ENCODE measurements at regions not wholly inside any gene's neighbourhood (a gene's known extent, or its start where the extent isn't known, plus 50 kb on each side); places are given as distances from the start of the nearest gene placed in this dataset.
"Not testable (repeated sequence)": the region's sequence is repeated elsewhere in the genome, so short reads cannot be mapped to it uniquely, and the experiment has no call there.

DNA sequence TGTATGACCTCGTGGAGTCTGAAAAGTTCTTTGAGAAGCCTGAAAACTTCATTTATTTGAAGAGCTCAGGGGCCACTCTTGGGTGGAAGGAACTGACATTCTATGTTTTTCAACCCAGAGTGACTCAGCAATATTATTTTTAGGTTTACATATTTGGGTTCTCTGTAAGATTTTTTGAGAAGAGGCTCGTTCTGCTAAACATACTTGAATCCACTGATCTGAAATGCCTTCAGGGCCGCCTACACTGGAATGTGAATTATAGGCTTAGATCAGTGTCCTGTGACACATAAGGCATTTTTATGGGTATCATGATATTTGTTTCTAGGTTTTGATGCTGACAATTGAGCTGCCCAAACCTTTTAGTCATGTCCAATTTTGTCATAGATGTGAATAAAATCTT, 86.2 kb downstream of the PSAT1 start:
- no peak for DNase-seq (ENCODE audit: low read depth in 1 of 2, low spot score in 1 of 2)

GRCh38 chr9:78386348-78386747, 89.4 kb downstream of the PSAT1 start:
- no peak for DNase-seq (ENCODE audit: low read depth in 1 of 2, low spot score in 1 of 2)

DNA sequence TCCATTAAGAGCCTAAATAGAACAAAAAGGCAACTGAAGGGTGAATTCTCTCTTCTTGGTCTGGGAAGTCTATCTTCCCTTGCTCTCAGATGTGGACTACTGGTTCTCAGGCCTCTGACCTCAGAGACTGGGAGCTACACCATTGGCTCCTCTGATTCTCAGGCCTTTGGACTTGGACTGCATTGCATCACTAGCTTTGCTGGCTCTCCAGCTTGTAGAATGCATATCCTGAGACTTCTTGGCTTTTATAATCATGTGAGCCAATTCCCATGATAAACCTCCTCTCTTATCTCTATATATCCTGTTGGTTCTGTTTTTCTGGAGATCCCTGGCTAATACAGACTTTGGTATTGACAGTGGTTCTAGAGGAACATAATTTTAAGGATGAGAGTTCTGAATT, 89.8 kb downstream of the PSAT1 start:
- DNase-seq (ENCODE audit: low read depth in 1 of 2, low spot score in 1 of 2): no peak

GRCh38 chr9:78393340-78393739, 96.4 kb downstream of the PSAT1 start:
- DNase-seq (ENCODE audit: low read depth in 1 of 2, low spot score in 1 of 2): no peak

- no peak for DNase-seq (ENCODE audit: low read depth in 1 of 2, low spot score in 1 of 2)
Observed at GRCh38 chr9:78393932-78394331, 97.0 kb downstream of the PSAT1 start.

GRCh38 chr9:78396087-78396486, 99.2 kb downstream of the PSAT1 start:
- DNase-seq (ENCODE audit: low read depth in 1 of 2, low spot score in 1 of 2): no peak

- no peak for DNase-seq (ENCODE audit: low read depth in 1 of 2, low spot score in 1 of 2)
Observed at GRCh38 chr9:78397045-78397444, 100.1 kb downstream of the PSAT1 start.

GRCh38 chr9:78397454-78397853, 100.5 kb downstream of the PSAT1 start:
- DNase-seq (ENCODE audit: low read depth in 1 of 2, low spot score in 1 of 2): no peak

- no peak for DNase-seq (ENCODE audit: low read depth in 1 of 2, low spot score in 1 of 2)
Observed at GRCh38 chr9:78399153-78399552, 102.2 kb downstream of the PSAT1 start.

- no peak for DNase-seq (ENCODE audit: low read depth in 1 of 2, low spot score in 1 of 2)
Observed at GRCh38 chr9:78400496-78400895, 103.6 kb downstream of the PSAT1 start.

GRCh38 chr9:78405461-78405860, 108.5 kb downstream of the PSAT1 start:
- DNase-seq (ENCODE audit: low read depth in 1 of 2, low spot score in 1 of 2): no peak

DNA sequence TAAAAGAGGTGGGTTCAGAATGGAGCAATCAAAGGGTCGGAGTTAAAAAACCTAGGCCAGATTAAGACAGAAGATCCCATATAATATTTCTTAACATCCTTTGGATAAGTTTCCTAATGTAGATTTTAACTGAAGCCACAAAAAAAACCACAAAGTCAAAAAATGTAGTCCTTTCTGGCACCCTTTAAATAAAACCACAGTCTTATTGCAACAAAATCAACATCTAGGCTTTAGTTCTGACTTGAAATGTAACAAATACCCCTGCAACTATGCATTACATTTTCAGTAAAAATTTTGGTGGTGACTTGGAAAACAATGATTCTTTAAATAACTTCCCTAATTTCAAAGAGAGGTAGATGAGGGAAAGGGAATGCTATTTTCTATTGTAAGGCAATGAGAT, 109.2 kb downstream of the PSAT1 start:
- DNase-seq (ENCODE audit: low read depth in 1 of 2, low spot score in 1 of 2): no peak

DNA sequence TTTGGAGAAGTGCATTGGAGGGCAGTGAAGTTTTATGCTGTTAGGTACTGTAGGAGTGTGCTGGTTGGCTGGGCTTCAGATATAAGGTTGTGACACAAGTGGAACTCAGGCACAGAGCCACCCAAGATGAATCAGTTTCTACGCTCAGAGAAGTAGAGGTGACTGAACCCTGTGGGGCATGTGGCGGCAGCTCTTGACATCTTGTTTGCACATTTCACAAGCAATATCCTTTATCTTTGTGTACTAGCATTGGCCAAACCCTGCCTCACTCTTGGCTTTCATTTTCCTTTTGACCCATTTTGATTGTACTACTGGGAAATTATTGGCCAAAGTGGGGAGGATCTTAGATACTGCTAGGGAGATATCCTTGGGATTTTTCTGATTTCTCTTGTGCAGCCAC, 110.0 kb downstream of the PSAT1 start:
- DNase-seq (ENCODE audit: low read depth in 1 of 2, low spot score in 1 of 2): no peak

DNA sequence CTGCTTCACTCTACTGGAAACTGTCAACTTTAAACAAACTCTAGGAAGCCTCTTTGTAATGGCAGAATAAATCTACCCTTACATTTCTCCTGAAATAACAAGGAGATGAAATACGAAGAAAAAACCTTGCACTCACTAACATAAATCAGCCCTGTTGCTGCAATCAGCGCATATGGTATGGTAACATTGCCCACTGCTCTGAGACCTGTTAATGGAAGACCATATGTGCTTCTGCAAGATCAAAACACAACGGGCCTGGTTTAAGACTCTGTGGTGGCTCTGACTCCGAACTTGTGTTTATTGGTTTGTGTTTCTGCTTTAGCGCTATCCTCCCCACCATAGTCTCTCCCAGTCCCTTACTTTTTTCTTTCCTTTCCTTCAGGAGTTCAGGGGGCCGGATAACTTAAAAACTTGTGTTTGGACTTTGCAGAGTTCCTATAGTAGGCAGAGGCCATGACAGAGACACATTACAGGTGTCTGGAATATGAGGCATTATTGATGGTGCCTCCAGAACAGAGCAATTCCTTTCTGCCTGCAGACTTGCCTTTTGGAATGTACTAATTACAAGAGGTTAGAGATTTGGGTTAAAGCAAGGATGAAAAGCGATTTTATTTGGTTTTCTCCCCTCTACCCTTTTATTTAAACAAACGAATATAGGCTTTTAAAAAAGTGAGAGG, 110.8 kb downstream of the PSAT1 start:
- DNase-seq (ENCODE audit: low read depth in 1 of 2, low spot score in 1 of 2): no peak

GRCh38 chr9:78408388-78408787, 111.5 kb downstream of the PSAT1 start:
- DNase-seq (ENCODE audit: low read depth in 1 of 2, low spot score in 1 of 2): no peak

DNA sequence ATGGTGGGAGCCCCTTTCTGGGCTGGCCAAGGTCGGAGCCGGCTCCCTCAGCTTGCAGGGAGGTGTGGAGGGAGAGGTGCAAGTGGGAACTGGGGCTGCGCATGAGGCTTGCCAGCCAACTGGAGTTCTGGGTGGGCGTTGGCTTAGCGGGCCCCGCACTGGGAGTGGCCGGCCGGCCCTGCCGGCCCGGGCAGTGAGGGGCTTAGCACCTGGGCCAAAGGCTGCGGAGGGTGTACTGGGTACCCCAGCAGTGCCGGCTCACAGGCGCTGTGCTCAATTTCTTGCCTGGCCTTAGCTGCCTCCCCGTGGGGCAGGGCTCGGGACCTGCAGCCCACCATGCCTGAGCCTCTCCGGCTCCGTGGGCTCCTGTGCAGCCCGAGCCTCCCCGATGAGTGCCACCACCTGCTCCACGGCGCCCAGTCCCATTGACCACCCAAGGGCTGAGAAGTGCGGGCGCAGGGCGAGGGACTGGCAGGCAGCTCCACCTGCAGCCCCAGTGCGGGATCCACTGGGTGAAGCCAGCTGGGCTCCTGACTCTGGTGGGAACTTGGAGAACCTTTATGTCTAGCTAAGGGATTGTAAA, 113.1 kb downstream of the PSAT1 start:
- not testable (repeated sequence) for DNase-seq (ENCODE audit: low read depth in 1 of 2, low spot score in 1 of 2)

GRCh38 chr9:78422309-78422708, 125.4 kb downstream of the PSAT1 start:
- DNase-seq (ENCODE audit: low read depth in 1 of 2, low spot score in 1 of 2): no peak

GRCh38 chr9:78424299-78424698, 127.4 kb downstream of the PSAT1 start:
- no peak for DNase-seq (ENCODE audit: low read depth in 1 of 2, low spot score in 1 of 2)

DNA sequence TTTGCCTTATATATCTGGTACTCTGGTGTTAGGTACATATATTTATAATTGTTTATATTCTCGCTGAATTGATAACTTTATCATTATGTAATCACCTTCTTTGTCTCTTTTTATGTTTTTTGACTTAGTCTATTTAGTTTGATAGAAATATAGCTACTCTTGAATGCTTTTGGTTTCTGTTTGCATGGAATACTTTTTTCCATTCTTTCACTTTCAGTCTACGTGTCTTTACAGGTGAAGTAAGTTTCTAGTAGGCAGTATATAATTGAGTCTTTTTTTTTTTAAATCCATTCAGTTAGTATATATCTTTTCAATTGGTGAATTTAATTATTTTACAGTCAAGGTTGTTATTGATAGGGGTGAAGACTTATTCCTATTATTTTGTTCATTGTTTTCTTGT, 131.7 kb downstream of the PSAT1 start:
- DNase-seq (ENCODE audit: low read depth in 1 of 2, low spot score in 1 of 2): no peak

DNA sequence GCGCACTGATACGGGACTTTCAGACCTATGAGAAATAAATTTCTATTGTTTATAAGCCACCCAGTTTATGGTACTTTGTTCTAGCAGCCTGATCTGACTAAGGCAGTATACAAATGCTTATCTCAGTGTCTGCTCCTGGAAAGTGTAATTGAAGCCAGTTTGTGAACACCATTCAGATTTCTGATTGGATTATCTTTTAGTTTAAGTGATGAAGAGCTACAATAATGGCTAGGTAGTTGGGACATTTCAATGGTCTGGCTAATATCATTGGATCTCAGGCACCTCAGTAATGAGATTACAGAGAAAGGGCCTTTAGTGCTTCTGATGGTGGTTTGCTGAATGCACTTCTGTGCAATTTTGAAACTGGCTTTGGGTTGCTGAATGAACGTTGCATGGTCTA, 133.5 kb downstream of the PSAT1 start:
- DNase-seq (ENCODE audit: low read depth in 1 of 2, low spot score in 1 of 2): no peak

DNA sequence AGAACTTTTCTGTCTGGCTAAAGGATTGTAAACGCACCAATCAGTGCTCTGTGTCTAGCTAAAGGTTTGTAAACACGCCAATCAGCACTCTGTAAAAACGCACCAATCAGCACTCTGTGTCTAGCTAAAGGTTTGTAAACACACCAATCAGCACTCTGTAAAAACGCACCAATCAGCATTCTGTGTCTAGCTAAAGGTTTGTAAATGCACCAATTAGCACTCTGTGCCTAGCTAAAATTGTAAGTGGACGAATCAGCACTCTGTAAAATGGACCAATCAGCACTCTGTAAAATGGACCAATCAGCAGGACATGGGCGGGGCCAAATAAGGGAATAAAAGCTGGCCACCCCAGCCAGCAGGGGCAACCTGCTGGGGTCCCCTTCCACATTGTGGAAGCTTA, 134.1 kb downstream of the PSAT1 start:
- DNase-seq (ENCODE audit: low read depth in 1 of 2, low spot score in 1 of 2): not testable (repeated sequence)

GRCh38 chr9:78436873-78437272, 139.9 kb downstream of the PSAT1 start:
- DNase-seq (ENCODE audit: low read depth in 1 of 2, low spot score in 1 of 2): no peak

GRCh38 chr9:78437296-78437695, 140.4 kb downstream of the PSAT1 start:
- no peak for DNase-seq (ENCODE audit: low read depth in 1 of 2, low spot score in 1 of 2)

All from activated CD4-positive, alpha-beta T cell treated with anti-CD3 and anti-CD28 coated beads, Interleukin-2, amount 50 U/mL, for 24 hours (primary cell).